ENCODE measurements at regions not wholly inside any gene's neighbourhood (a gene's known extent, or its start where the extent isn't known, plus 50 kb on each side); places are given as distances from the start of the nearest gene placed in this dataset.

DNA sequence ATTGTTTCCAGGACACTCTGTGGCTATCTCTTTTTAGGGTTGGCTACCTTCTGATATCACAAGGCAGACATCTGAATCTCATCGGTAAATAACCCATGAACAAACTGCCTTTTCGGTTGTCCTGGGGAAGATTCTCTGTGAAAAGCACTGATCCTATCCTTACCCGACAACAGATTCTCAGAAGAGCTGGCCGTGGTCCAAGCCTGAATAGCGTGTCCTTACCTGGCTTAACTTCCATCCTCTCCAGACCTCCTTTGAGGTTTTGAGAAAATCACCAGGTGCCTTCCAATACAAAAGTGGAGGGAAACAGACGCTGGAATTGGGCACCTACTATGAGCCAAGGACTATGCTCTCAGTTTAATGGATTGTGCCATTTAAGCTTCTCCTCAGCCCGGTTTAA lies 87.4 kb upstream of the ARHGEF3 start:
- Mint-ChIP-seq H3K36me3 (ENCODE audit: unreplicated experiment) (no peaks in the 10 kb centered on the region), H3K4me1 (ENCODE audit: low read depth, unreplicated experiment) (no peaks in the 10 kb centered on the region), H3K27ac (ENCODE audit: unreplicated experiment) (no peak overlapping the region)

GRCh38 chr3:56887402-56888025 lies 85.8 kb upstream of the ARHGEF3 start:
- H3K27me3 Mint-ChIP-seq (ENCODE audit: unreplicated experiment): peaks cover 2% of the 10 kb centered on the region
- no peaks in the 10 kb centered on the region for H3K9me3 Mint-ChIP-seq (ENCODE audit: unreplicated experiment)
- H3K4me3 Mint-ChIP-seq (ENCODE audit: unreplicated experiment): no peak overlapping the region
- H3K4me1 Mint-ChIP-seq (ENCODE audit: low read depth, unreplicated experiment): no peaks in the 10 kb centered on the region
- H3K27ac Mint-ChIP-seq (ENCODE audit: unreplicated experiment): no peak overlapping the region
- no peaks in the 10 kb centered on the region for H3K36me3 Mint-ChIP-seq (ENCODE audit: unreplicated experiment)
- TF ChIP-seq, protein P1, sequence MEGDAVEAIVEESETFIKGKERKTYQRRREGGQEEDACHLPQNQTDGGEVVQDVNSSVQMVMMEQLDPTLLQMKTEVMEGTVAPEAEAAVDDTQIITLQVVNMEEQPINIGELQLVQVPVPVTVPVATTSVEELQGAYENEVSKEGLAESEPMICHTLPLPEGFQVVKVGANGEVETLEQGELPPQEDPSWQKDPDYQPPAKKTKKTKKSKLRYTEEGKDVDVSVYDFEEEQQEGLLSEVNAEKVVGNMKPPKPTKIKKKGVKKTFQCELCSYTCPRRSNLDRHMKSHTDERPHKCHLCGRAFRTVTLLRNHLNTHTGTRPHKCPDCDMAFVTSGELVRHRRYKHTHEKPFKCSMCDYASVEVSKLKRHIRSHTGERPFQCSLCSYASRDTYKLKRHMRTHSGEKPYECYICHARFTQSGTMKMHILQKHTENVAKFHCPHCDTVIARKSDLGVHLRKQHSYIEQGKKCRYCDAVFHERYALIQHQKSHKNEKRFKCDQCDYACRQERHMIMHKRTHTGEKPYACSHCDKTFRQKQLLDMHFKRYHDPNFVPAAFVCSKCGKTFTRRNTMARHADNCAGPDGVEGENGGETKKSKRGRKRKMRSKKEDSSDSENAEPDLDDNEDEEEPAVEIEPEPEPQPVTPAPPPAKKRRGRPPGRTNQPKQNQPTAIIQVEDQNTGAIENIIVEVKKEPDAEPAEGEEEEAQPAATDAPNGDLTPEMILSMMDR (IDR thresholded peaks at IDR 0.05; ENCODE audit: partially characterized antibody, unreplicated experiment): no peak
- no peak for DNase-seq

More for the DNA sequence above, 87.4 kb upstream of the ARHGEF3 start:
- no peak overlapping the region for H3K4me3 Mint-ChIP-seq (ENCODE audit: unreplicated experiment)
- peaks cover 2% of the 10 kb centered on the region for H3K27me3 Mint-ChIP-seq (ENCODE audit: unreplicated experiment)
- DNase-seq: no peak
- no peaks in the 10 kb centered on the region for H3K9me3 Mint-ChIP-seq (ENCODE audit: unreplicated experiment)
- TF ChIP-seq, protein P1 (IDR thresholded peaks at IDR 0.05; ENCODE audit: partially characterized antibody, unreplicated experiment): no peak

DNA sequence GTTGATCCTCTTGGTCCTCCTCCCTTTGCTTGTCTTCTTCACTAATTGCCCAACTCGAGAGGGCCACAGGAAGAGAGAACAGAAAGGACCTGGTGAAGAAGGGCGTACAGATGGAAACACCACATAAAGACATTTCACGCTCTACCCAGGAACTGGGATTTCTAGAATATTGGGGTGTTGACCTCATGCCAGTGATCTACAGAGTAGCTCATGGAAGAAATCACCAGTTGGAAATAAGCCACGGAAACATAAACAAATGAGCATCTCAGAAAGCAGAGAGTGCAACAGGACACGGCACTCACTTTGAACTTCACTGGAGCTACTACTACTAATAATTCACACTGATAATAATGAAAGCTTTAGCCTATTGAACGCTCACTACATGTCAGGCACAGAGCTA lies 84.6 kb upstream of the ARHGEF3 start:
- H3K4me1 Mint-ChIP-seq (ENCODE audit: low read depth, unreplicated experiment): no peaks in the 10 kb centered on the region
- DNase-seq: no peak
- no peak overlapping the region for H3K27ac Mint-ChIP-seq (ENCODE audit: unreplicated experiment)
- no peaks in the 10 kb centered on the region for H3K9me3 Mint-ChIP-seq (ENCODE audit: unreplicated experiment)
- TF ChIP-seq, protein P1 (IDR thresholded peaks at IDR 0.05; ENCODE audit: partially characterized antibody, unreplicated experiment): no peak
- H3K27me3 Mint-ChIP-seq (ENCODE audit: unreplicated experiment): peaks cover 2% of the 10 kb centered on the region
- no peak overlapping the region for H3K4me3 Mint-ChIP-seq (ENCODE audit: unreplicated experiment)
- H3K36me3 Mint-ChIP-seq (ENCODE audit: unreplicated experiment): no peaks in the 10 kb centered on the region

GRCh38 chr3:56885879-56886278 lies 84.1 kb upstream of the ARHGEF3 start:
- Mint-ChIP-seq H3K27ac (ENCODE audit: unreplicated experiment) (no peak overlapping the region), H3K27me3 (ENCODE audit: unreplicated experiment) (peaks cover 2% of the 10 kb centered on the region), H3K36me3 (ENCODE audit: unreplicated experiment) (no peaks in the 10 kb centered on the region), H3K4me3 (ENCODE audit: unreplicated experiment) (no peak overlapping the region), H3K4me1 (ENCODE audit: low read depth, unreplicated experiment) (no peaks in the 10 kb centered on the region), H3K9me3 (ENCODE audit: unreplicated experiment) (no peaks in the 10 kb centered on the region)
- TF ChIP-seq, protein P1 (IDR thresholded peaks at IDR 0.05; ENCODE audit: partially characterized antibody, unreplicated experiment): no peak
- no peak for DNase-seq

GRCh38 chr3:56885453-56885852 lies 83.7 kb upstream of the ARHGEF3 start:
- Mint-ChIP-seq H3K4me1 (ENCODE audit: low read depth, unreplicated experiment) (no peaks in the 10 kb centered on the region), H3K4me3 (ENCODE audit: unreplicated experiment) (no peak overlapping the region), H3K9me3 (ENCODE audit: unreplicated experiment) (no peaks in the 10 kb centered on the region), H3K36me3 (ENCODE audit: unreplicated experiment) (no peaks in the 10 kb centered on the region), H3K27ac (ENCODE audit: unreplicated experiment) (no peak overlapping the region), H3K27me3 (ENCODE audit: unreplicated experiment) (peaks cover 2% of the 10 kb centered on the region)
- no peak for DNase-seq
- TF ChIP-seq, protein P1 (IDR thresholded peaks at IDR 0.05; ENCODE audit: partially characterized antibody, unreplicated experiment): no peak

Measured in glutamatergic neuron (in vitro differentiated cells).